Activated naive CD4-positive, alpha-beta T cell treated with anti-CD3 and anti-CD28 coated beads for 36 hours (primary cell): ENCODE measurements at regions not wholly inside any gene's neighbourhood (a gene's known extent, or its start where the extent isn't known, plus 50 kb on each side); places are given as distances from the start of the nearest gene placed in this dataset.
"Not testable (repeated sequence)": the region's sequence is repeated elsewhere in the genome, so short reads cannot be mapped to it uniquely, and the experiment has no call there.

Source experiments
- CTCF ChIA-PET: fragments of 350-600 bp; sonication (Branson Sonifier 250); formaldehyde crosslinking; loops from one replicate; lab custom pipeline; 2021; ENCODE audit warnings: antibody characterized with exemption; lab: Charles Lee
- DNase-seq: peaks from one replicate; pipeline ENCODE4 v3.0.0-alpha.2; 2020
- H3K27ac Mint-ChIP-seq: one replicate; pipeline ENCODE4 v1.8.0; 2021; ENCODE audit warnings: mild to moderate bottlenecking, mixed read lengths
- H3K27me3 Mint-ChIP-seq: one replicate; pipeline ENCODE4 v1.8.0; 2021; ENCODE audit warnings: low read depth, mixed read lengths
- H3K36me3 Mint-ChIP-seq: one replicate; pipeline ENCODE4 v1.8.0; 2021; ENCODE audit warnings: low read depth, mixed read lengths
- H3K4me1 Mint-ChIP-seq: one replicate; pipeline ENCODE4 v1.8.0; 2021; ENCODE audit warnings: low read depth, mixed read lengths
- H3K4me3 Mint-ChIP-seq: one replicate; pipeline ENCODE4 v1.8.0; 2021; ENCODE audit warnings: mild to moderate bottlenecking, moderate library complexity, mixed read lengths
- H3K9me3 Mint-ChIP-seq: one replicate; pipeline ENCODE4 v1.8.0; 2021; ENCODE audit warnings: mixed read lengths
- intact Hi-C: fragments of 100-400 bp; cut with micrococcal nuclease; formaldehyde crosslinking; loops from one replicate; pipeline ENCODE4 v1.15.1; 2023

- Mint-ChIP-seq H3K36me3 (no peaks in the 10 kb centered on the region), H3K4me1 (no peaks in the 10 kb centered on the region), H3K4me3 (no peak overlapping the region), H3K27me3 (no peaks in the 10 kb centered on the region), H3K9me3 (peaks cover 2% of the 10 kb centered on the region), H3K27ac (no peak overlapping the region)
- intact Hi-C loops: no loop called here
- DNase-seq: no peak
- CTCF ChIA-PET: no interaction called here
Measured at GRCh38 chr14:87368751-87369150, 624.2 kb downstream of the GALC start.

GRCh38 chr14:87360246-87360645 is 632.7 kb downstream of the GALC start:
- H3K4me1 Mint-ChIP-seq, H3K36me3 Mint-ChIP-seq, CTCF ChIA-PET, H3K27me3 Mint-ChIP-seq, H3K4me3 Mint-ChIP-seq, H3K27ac Mint-ChIP-seq, DNase-seq, intact Hi-C loops: not testable (repeated sequence)
- H3K9me3 Mint-ChIP-seq: peaks cover 19% of the 10 kb centered on the region

GRCh38 chr14:87351007-87351406 is 642.0 kb downstream of the GALC start:
- intact Hi-C loops: no loop called here
- CTCF ChIA-PET: no interaction called here
- Mint-ChIP-seq H3K36me3 (no peaks in the 10 kb centered on the region), H3K4me1 (no peaks in the 10 kb centered on the region), H3K27me3 (no peaks in the 10 kb centered on the region), H3K4me3 (no peak overlapping the region), H3K9me3 (peaks cover 8% of the 10 kb centered on the region), H3K27ac (no peak overlapping the region)
- no peak for DNase-seq

GRCh38 chr14:87349921-87350320 is 643.1 kb downstream of the GALC start:
- H3K9me3 Mint-ChIP-seq: peaks cover 7% of the 10 kb centered on the region
- intact Hi-C loops: no loop called here

GRCh38 chr14:87343652-87344051 is 649.3 kb downstream of the GALC start:
- H3K36me3 Mint-ChIP-seq: no peaks in the 10 kb centered on the region
- no peaks in the 10 kb centered on the region for H3K4me1 Mint-ChIP-seq
- DNase-seq: no peak
- peaks cover 2% of the 10 kb centered on the region for H3K9me3 Mint-ChIP-seq
- H3K27ac Mint-ChIP-seq: no peak overlapping the region
- no peaks in the 10 kb centered on the region for H3K27me3 Mint-ChIP-seq
- intact Hi-C loops: no loop called here
- no peak overlapping the region for H3K4me3 Mint-ChIP-seq
- CTCF ChIA-PET: no interaction called here

More at GRCh38 chr14:87349921-87350320, 643.1 kb downstream of the GALC start:
- DNase-seq: no peak
- Mint-ChIP-seq H3K4me1 (no peaks in the 10 kb centered on the region), H3K27ac (no peak overlapping the region), H3K36me3 (no peaks in the 10 kb centered on the region), H3K27me3 (no peaks in the 10 kb centered on the region), H3K4me3 (no peak overlapping the region)
- CTCF ChIA-PET: no interaction called here

- no peak overlapping the region for H3K4me3 Mint-ChIP-seq
- no peaks in the 10 kb centered on the region for H3K27me3 Mint-ChIP-seq
- intact Hi-C loops: no loop called here
- CTCF ChIA-PET: no interaction called here
- no peak overlapping the region for H3K27ac Mint-ChIP-seq
- DNase-seq: no peak
- no peaks in the 10 kb centered on the region for H3K9me3 Mint-ChIP-seq
- no peaks in the 10 kb centered on the region for H3K4me1 Mint-ChIP-seq
- H3K36me3 Mint-ChIP-seq: no peaks in the 10 kb centered on the region
Measured at GRCh38 chr14:87334997-87335685, 657.8 kb downstream of the GALC start.

- no peak for DNase-seq
- CTCF ChIA-PET: no interaction called here
- Mint-ChIP-seq H3K27me3 (no peaks in the 10 kb centered on the region), H3K9me3 (no peaks in the 10 kb centered on the region), H3K4me3 (no peak overlapping the region), H3K36me3 (no peaks in the 10 kb centered on the region), H3K27ac (no peak overlapping the region), H3K4me1 (no peaks in the 10 kb centered on the region)
- intact Hi-C loops: no loop called here
Measured at GRCh38 chr14:87331991-87332390, 661.0 kb downstream of the GALC start.

- Mint-ChIP-seq H3K4me1 (no peaks in the 10 kb centered on the region), H3K9me3 (peaks cover 1% of the 10 kb centered on the region), H3K4me3 (no peak overlapping the region), H3K27me3 (no peaks in the 10 kb centered on the region), H3K27ac (no peak overlapping the region), H3K36me3 (no peaks in the 10 kb centered on the region)
- intact Hi-C loops: no loop called here
- no peak for DNase-seq
- CTCF ChIA-PET: no interaction called here
Measured at GRCh38 chr14:87325741-87326140, 667.2 kb downstream of the GALC start.

- CTCF ChIA-PET: no interaction called here
- no peaks in the 10 kb centered on the region for H3K4me1 Mint-ChIP-seq
- H3K4me3 Mint-ChIP-seq: no peak overlapping the region
- H3K36me3 Mint-ChIP-seq: no peaks in the 10 kb centered on the region
- intact Hi-C loops: no loop called here
- H3K27me3 Mint-ChIP-seq: no peaks in the 10 kb centered on the region
- peaks cover 1% of the 10 kb centered on the region for H3K9me3 Mint-ChIP-seq
- no peak overlapping the region for H3K27ac Mint-ChIP-seq
- DNase-seq: no peak
Measured at GRCh38 chr14:87323191-87323590, 669.8 kb downstream of the GALC start.

GRCh38 chr14:87321548-87321947 is 671.4 kb downstream of the GALC start:
- no peaks in the 10 kb centered on the region for H3K36me3 Mint-ChIP-seq
- intact Hi-C loops: no loop called here
- CTCF ChIA-PET: no interaction called here

GRCh38 chr14:87312894-87313205 is 680.1 kb downstream of the GALC start:
- CTCF ChIA-PET: no interaction called here

More at GRCh38 chr14:87321548-87321947, 671.4 kb downstream of the GALC start:
- Mint-ChIP-seq H3K27me3 (no peaks in the 10 kb centered on the region), H3K4me1 (no peaks in the 10 kb centered on the region), H3K4me3 (no peak overlapping the region), H3K9me3 (peaks cover 1% of the 10 kb centered on the region), H3K27ac (no peak overlapping the region)
- DNase-seq: no peak

GRCh38 chr14:87312169-87312893 is 680.7 kb downstream of the GALC start:
- no peaks in the 10 kb centered on the region for H3K4me1 Mint-ChIP-seq
- intact Hi-C loops: no loop called here

More at GRCh38 chr14:87312894-87313205, 680.1 kb downstream of the GALC start:
- Mint-ChIP-seq H3K36me3 (no peaks in the 10 kb centered on the region), H3K9me3 (peaks cover 3% of the 10 kb centered on the region), H3K4me1 (no peaks in the 10 kb centered on the region), H3K4me3 (no peak overlapping the region), H3K27ac (no peak overlapping the region), H3K27me3 (no peaks in the 10 kb centered on the region)
- no peak for DNase-seq
- intact Hi-C loops: no loop called here

GRCh38 chr14:87309557-87309956 is 683.4 kb downstream of the GALC start:
- no peaks in the 10 kb centered on the region for H3K27me3 Mint-ChIP-seq
- H3K36me3 Mint-ChIP-seq: peaks cover 1% of the 10 kb centered on the region
- no peaks in the 10 kb centered on the region for H3K4me1 Mint-ChIP-seq
- CTCF ChIA-PET: no interaction called here
- H3K27ac Mint-ChIP-seq: no peak overlapping the region
- DNase-seq: no peak
- H3K9me3 Mint-ChIP-seq: peaks cover 3% of the 10 kb centered on the region
- H3K4me3 Mint-ChIP-seq: no peak overlapping the region
- intact Hi-C loops: no loop called here

More at GRCh38 chr14:87312169-87312893, 680.7 kb downstream of the GALC start:
- CTCF ChIA-PET: no interaction called here
- H3K27me3 Mint-ChIP-seq: no peaks in the 10 kb centered on the region
- no peak overlapping the region for H3K4me3 Mint-ChIP-seq
- no peak for DNase-seq
- peaks cover 3% of the 10 kb centered on the region for H3K9me3 Mint-ChIP-seq
- no peak overlapping the region for H3K27ac Mint-ChIP-seq
- H3K36me3 Mint-ChIP-seq: no peaks in the 10 kb centered on the region
